ENCODE measurements at regions not wholly inside any gene's neighbourhood (a gene's known extent, or its start where the extent isn't known, plus 50 kb on each side); places are given as distances from the start of the nearest gene placed in this dataset.

- H3K27me3 Mint-ChIP-seq: no peaks in the 10 kb centered on the region
- POLR2A ChIA-PET: no interaction called here
- no peak overlapping the region for H3K27ac Mint-ChIP-seq
- Histone ChIP-seq H3K4me3 (ENCODE audit: control extremely low read depth in 1 of 5, extremely low read depth in 1 of 5, insufficient read depth in 1 of 5, low read depth in 2 of 5, low read length in 4 of 5) (no peak overlapping the region), H3K4me2 (replicated peaks; ENCODE audit: low read depth, low read length, poor library complexity, severe bottlenecking) (no peak overlapping the region), H2AFZ (ENCODE audit: insufficient read depth, low read depth, low read length, poor library complexity, severe bottlenecking) (no peak overlapping the region), H3K27me3 (replicated peaks in 1 of 4; ENCODE audit: control extremely low read depth in 1 of 4, control insufficient read depth in 3 of 4, insufficient read depth in 4 of 4, low read length in 3 of 4) (no peaks in the 10 kb centered on the region), H3K9me3 (ENCODE audit: control extremely low read depth in 1 of 3, control insufficient read depth in 2 of 3, insufficient read depth in 1 of 3, low read length in 2 of 3) (no peaks in the 10 kb centered on the region), H3K36me3 (replicated peaks in 1 of 2; ENCODE audit: control extremely low read depth in 1 of 2, control insufficient read depth in 1 of 2, extremely low read depth in 1 of 2, insufficient read depth in 2 of 2, low read length in 1 of 2) (no peaks in the 10 kb centered on the region), H3K4me1 (ENCODE audit: control insufficient read depth in 2 of 2, insufficient read depth in 2 of 2, low read length in 2 of 2) (no peaks in the 10 kb centered on the region), H3K79me2 (ENCODE audit: control insufficient read depth, insufficient read depth, low read length) (no peaks in the 10 kb centered on the region), H3K27ac (ENCODE audit: low read length in 2 of 2) (no peak overlapping the region), H4K20me1 (ENCODE audit: control insufficient read depth, insufficient read depth, low read length, poor library complexity, severe bottlenecking) (no peaks in the 10 kb centered on the region), H3K9ac (ENCODE audit: low read length) (no peak overlapping the region)
- ATAC-seq (ENCODE audit: low read depth) (no peak), DNase-seq (no peak)
- H3K4me3 Mint-ChIP-seq: no peak overlapping the region
- peaks cover 2% of the 10 kb centered on the region for H3K9me3 Mint-ChIP-seq (ENCODE audit: insufficient read depth)
- H3K4me1 Mint-ChIP-seq: no peaks in the 10 kb centered on the region
- CTCF ChIA-PET: no interaction called here
- TF ChIP-seq CTCF (IDR thresholded peaks at IDR 0.05) (no peak), EZH2 (IDR thresholded peaks at IDR 0.05; ENCODE audit: borderline replicate concordance, insufficient read depth, low read depth, low read length, poor library complexity, severe bottlenecking) (no peak)
- intact Hi-C loops (cut with micrococcal nuclease): no loop called here
Observed at GRCh38 chr1:73467731-73468130, 730.2 kb downstream of the LRRIQ3 start.

- POLR2A ChIA-PET: no interaction called here
- H3K27me3 Mint-ChIP-seq: no peaks in the 10 kb centered on the region
Observed at GRCh38 chr1:73463873-73464272, 734.1 kb downstream of the LRRIQ3 start.

More at GRCh38 chr1:73463873-73464272, 734.1 kb downstream of the LRRIQ3 start:
- Histone ChIP-seq H4K20me1 (ENCODE audit: control insufficient read depth, insufficient read depth, low read length, poor library complexity, severe bottlenecking) (no peaks in the 10 kb centered on the region), H3K4me2 (replicated peaks; ENCODE audit: low read depth, low read length, poor library complexity, severe bottlenecking) (no peak overlapping the region), H3K27ac (ENCODE audit: low read length in 2 of 2) (no peak overlapping the region), H3K4me3 (ENCODE audit: control extremely low read depth in 1 of 5, extremely low read depth in 1 of 5, insufficient read depth in 1 of 5, low read depth in 2 of 5, low read length in 4 of 5) (no peak overlapping the region), H3K9ac (ENCODE audit: low read length) (no peak overlapping the region), H3K36me3 (replicated peaks in 1 of 2; ENCODE audit: control extremely low read depth in 1 of 2, control insufficient read depth in 1 of 2, extremely low read depth in 1 of 2, insufficient read depth in 2 of 2, low read length in 1 of 2) (no peaks in the 10 kb centered on the region), H3K9me3 (ENCODE audit: control extremely low read depth in 1 of 3, control insufficient read depth in 2 of 3, insufficient read depth in 1 of 3, low read length in 2 of 3) (no peaks in the 10 kb centered on the region), H3K4me1 (ENCODE audit: control insufficient read depth in 2 of 2, insufficient read depth in 2 of 2, low read length in 2 of 2) (no peaks in the 10 kb centered on the region), H3K79me2 (ENCODE audit: control insufficient read depth, insufficient read depth, low read length) (no peaks in the 10 kb centered on the region), H2AFZ (ENCODE audit: insufficient read depth, low read depth, low read length, poor library complexity, severe bottlenecking) (no peak overlapping the region), H3K27me3 (replicated peaks in 1 of 4; ENCODE audit: control extremely low read depth in 1 of 4, control insufficient read depth in 3 of 4, insufficient read depth in 4 of 4, low read length in 3 of 4) (no peaks in the 10 kb centered on the region)
- Mint-ChIP-seq H3K4me3 (no peak overlapping the region), H3K27ac (no peak overlapping the region), H3K4me1 (no peaks in the 10 kb centered on the region), H3K9me3 (ENCODE audit: insufficient read depth) (peaks cover 2% of the 10 kb centered on the region)
- ATAC-seq (ENCODE audit: low read depth): no peak
- WGBS (ENCODE audit: insufficient coverage): 86% methylated on average over 1 of the region's 2 CpGs
- intact Hi-C loops (cut with micrococcal nuclease): no loop called here
- no peak for DNase-seq
- CTCF ChIA-PET: no interaction called here
- TF ChIP-seq CTCF (IDR thresholded peaks at IDR 0.05) (no peak), EZH2 (IDR thresholded peaks at IDR 0.05; ENCODE audit: borderline replicate concordance, insufficient read depth, low read depth, low read length, poor library complexity, severe bottlenecking) (no peak)

Measured in B cell (primary cell).